Upper lobe of right lung (tissue), 1 donor: ENCODE measurements at regions not wholly inside any gene's neighbourhood (a gene's known extent, or its start where the extent isn't known, plus 50 kb on each side); places are given as distances from the start of the nearest gene placed in this dataset.

Source experiments
- ATAC-seq: fragments of 200-7000 bp; cut with Tn5 transposase; one replicate; pipeline ENCODE4 v1.9.1; 2020; ENCODE audit warnings: mild to moderate bottlenecking, moderate library complexity
- DNase-seq: peaks from one replicate; pipeline ENCODE4 v3.0.0-alpha.2; 2020
- H3K27ac ChIP-seq: fragments of 200-600 bp; one replicate; pipeline ENCODE4 v1.8.0; 2022
- H3K27me3 ChIP-seq: fragments of 200-600 bp; one replicate; pipeline ENCODE4 v1.8.0; 2022; ENCODE audit warnings: mild to moderate bottlenecking
- H3K36me3 ChIP-seq: fragments of 200-600 bp; one replicate; pipeline ENCODE4 v1.8.0; 2022
- H3K4me1 ChIP-seq: fragments of 200-600 bp; one replicate; pipeline ENCODE4 v1.8.0; 2022
- H3K4me3 ChIP-seq: fragments of 200-600 bp; one replicate; pipeline ENCODE4 v1.8.0; 2022; ENCODE audit warnings: mild to moderate bottlenecking
- H3K9me3 ChIP-seq: fragments of 200-600 bp; one replicate; pipeline ENCODE4 v1.8.0; 2022
- CTCF ChIP-seq: fragments of 200-600 bp; IDR thresholded peaks from one replicate; pipeline ENCODE4 v1.8.0; 2022; ENCODE audit warnings: antibody characterized with exemption
- intact Hi-C: fragments of 100-400 bp; cut with DNase I; formaldehyde crosslinking; loops from one replicate; pipeline ENCODE4 v1.11.0; 2022
- donor health status: DM: no; HTN: yes; CAD: no; lungs with severe emphysema.

DNA sequence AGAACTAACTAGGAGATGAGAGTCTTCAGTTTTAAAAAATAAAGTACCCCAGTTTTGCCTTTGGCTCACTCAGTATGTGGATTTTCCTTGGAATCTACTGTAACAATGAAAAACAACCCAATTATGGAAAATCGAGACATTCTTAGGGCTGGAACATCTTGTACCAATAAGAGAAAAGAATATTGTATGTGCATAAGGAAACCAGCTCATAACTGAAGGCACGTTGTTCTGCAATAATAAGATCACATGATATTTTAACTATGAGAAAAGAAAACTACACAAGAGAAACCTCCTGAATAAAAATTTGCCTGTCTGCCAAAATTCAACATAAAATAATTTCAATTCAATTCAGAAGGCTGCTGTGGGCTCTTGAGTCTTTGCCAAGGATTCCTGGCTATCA, 261.8 kb upstream of the EDNRA start:
- no peaks in the 10 kb centered on the region for H3K27me3 ChIP-seq
- H3K4me3 ChIP-seq, result no peak overlapping the region
- no peak for TF ChIP-seq CTCF
- DNase-seq (no peak), ATAC-seq (no peak)
- intact Hi-C loops, result no loop called here
- H3K36me3 ChIP-seq, result no peaks in the 10 kb centered on the region
- H3K4me1 ChIP-seq, result no peaks in the 10 kb centered on the region
- H3K27ac ChIP-seq, result no peak overlapping the region
- no peaks in the 10 kb centered on the region for H3K9me3 ChIP-seq

- Histone ChIP-seq H3K36me3 (no peaks in the 10 kb centered on the region), H3K4me1 (no peaks in the 10 kb centered on the region), H3K27ac (no peak overlapping the region), H3K4me3 (no peak overlapping the region), H3K9me3 (no peaks in the 10 kb centered on the region), H3K27me3 (no peaks in the 10 kb centered on the region)
- TF ChIP-seq CTCF, result no peak
- no peak for DNase-seq
- intact Hi-C loops, result no loop called here
- no peak for ATAC-seq
These were observed 260.1 kb upstream of the EDNRA start for GRCh38 chr4:147220833-147221232.

DNA sequence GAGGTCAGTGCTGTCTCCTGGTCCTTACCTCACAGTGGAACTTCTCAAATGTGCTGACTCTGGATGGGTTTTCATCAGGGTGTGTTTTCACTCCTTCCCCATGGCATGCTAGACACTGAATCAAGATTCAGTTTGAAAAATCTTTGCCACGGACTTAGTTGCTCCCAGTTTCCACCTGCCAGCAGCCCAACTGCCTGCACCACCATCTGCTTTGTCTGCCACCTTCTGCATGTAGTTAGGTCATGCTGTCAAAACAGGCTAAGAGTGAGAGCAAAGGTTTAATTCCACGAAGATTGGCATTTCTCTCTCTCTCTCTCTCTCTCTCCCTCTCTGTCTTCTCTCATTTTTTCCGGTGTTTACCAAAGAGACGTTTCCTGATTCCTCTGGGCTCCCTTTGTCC, 258.0 kb upstream of the EDNRA start:
- Histone ChIP-seq H3K4me3 (no peak overlapping the region), H3K4me1 (no peaks in the 10 kb centered on the region), H3K27ac (no peak overlapping the region), H3K27me3 (no peaks in the 10 kb centered on the region), H3K9me3 (no peaks in the 10 kb centered on the region), H3K36me3 (no peaks in the 10 kb centered on the region)
- intact Hi-C loops, result no loop called here
- ATAC-seq (no peak), DNase-seq (no peak)
- no peak for TF ChIP-seq CTCF

GRCh38 chr4:147223576-147223975, 257.3 kb upstream of the EDNRA start:
- Histone ChIP-seq H3K4me1 (no peaks in the 10 kb centered on the region), H3K27ac (no peak overlapping the region), H3K4me3 (no peak overlapping the region), H3K27me3 (no peaks in the 10 kb centered on the region), H3K36me3 (no peaks in the 10 kb centered on the region), H3K9me3 (no peaks in the 10 kb centered on the region)
- no peak for ATAC-seq
- intact Hi-C loops, result no loop called here
- no peak for TF ChIP-seq CTCF
- DNase-seq, result no peak

DNA sequence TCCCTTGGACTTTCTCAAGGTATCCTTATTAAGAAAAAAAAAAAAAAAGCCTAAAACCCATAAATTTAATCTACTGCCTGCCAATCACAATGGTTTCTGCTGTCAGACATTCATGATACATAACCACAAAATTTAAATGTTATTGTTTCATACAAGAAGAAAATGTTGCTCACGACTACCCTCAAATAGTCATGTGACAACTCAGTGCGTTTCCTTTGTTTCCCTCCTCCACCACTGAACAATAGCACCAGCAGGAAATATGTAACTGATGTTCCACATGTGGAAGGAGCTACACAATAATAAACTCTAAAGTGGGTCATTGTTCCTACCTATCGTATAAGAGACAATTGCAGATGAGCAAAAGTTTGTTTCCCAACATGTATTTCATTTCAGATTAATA, 244.1 kb upstream of the EDNRA start:
- Histone ChIP-seq H3K27me3 (no peaks in the 10 kb centered on the region), H3K4me3 (no peak overlapping the region), H3K9me3 (no peaks in the 10 kb centered on the region), H3K4me1 (no peaks in the 10 kb centered on the region), H3K27ac (no peak overlapping the region), H3K36me3 (no peaks in the 10 kb centered on the region)
- ATAC-seq (no peak), DNase-seq (no peak)
- intact Hi-C loops, result no loop called here
- TF ChIP-seq CTCF, result no peak

DNA sequence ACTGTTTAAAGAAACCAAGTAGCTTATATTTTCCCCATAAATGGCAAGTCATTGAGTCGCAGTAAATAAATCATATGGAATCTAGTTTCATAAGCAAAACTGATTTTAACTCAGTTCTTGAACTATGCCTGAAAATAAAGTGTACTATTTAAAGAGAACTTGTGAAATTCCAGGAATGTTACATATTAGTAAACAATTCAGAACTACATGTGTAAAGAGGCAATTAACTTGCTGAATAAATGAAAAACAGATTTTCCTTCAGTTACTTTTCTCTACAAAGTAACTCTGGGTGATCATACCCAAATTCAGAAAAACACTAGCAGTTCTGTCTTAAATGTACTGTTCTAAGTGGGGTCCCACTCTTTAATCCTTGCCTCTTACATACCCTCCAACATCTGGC, 236.1 kb upstream of the EDNRA start:
- Histone ChIP-seq H3K27me3 (no peaks in the 10 kb centered on the region), H3K4me3 (no peak overlapping the region), H3K9me3 (no peaks in the 10 kb centered on the region), H3K4me1 (no peaks in the 10 kb centered on the region), H3K27ac (no peak overlapping the region), H3K36me3 (no peaks in the 10 kb centered on the region)
- no peak for ATAC-seq
- TF ChIP-seq CTCF, result no peak
- intact Hi-C loops, result no loop called here
- no peak for DNase-seq
